K562 (cell line): ENCODE measurements at regions not wholly inside any gene's neighbourhood (a gene's known extent, or its start where the extent isn't known, plus 50 kb on each side); places are given as distances from the start of the nearest gene placed in this dataset.

Source experiments
- ATAC-seq: fragments of 200-7000 bp; cut with Tn5 transposase; 3 replicates; pipeline ENCODE4 v1.9.1; 2020; ENCODE audit warnings: moderate library complexity
- BruUV-seq: library from RNA; stranded (reverse); fragments of 400-500 nt; replicated peaks from 2 replicates; lab custom pipeline; 2021; lab: Mats Ljungman, UMichigan
- CTCF ChIA-PET: fragments of 300-600 bp; formaldehyde crosslinking; extraction: SDS; loops from one replicate; lab custom pipeline; 2021; ENCODE audit warnings: low intra/inter-chr PET ratio; lab: Yijun Ruan, JAX
- POLR2A ChIA-PET: fragments of 300-600, 350-650 bp; sonication (Branson Sonifier 250); formaldehyde crosslinking; extraction: SDS; loops from one replicate; lab custom pipeline; 2021; ENCODE audit warnings: antibody characterized with exemption, inconsistent platforms; lab: Yijun Ruan, JAX
- DNase-seq, 4 experiments: peaks; one replicate each; pipeline versions ENCODE4 v3.0.0 to v3.0.0-alpha.2; 2011 to 2018; ENCODE audit warnings: low spot score in 3 of 4, mixed read lengths in 3 of 4; ENCODE audit errors: extremely low read depth in 1 of 4
- FAIRE-seq: peaks from 2 replicates; lab custom pipeline; 2011; peaks lifted over from hg19 to GRCh38; lab: Jason Lieb, UNC
- H2AFZ ChIP-seq: 2 replicates; pipeline ENCODE4 v1.6.0; 2011; ENCODE audit warnings: low read depth, low read length, control low read depth, inconsistent platforms
- H3K27ac ChIP-seq: fragments of 200-600 bp; 3 replicates; pipeline ENCODE4 v1.8.0; 2011; ENCODE audit warnings: low read depth, mild to moderate bottlenecking, control low read depth, inconsistent platforms, low read length, moderate library complexity, mixed read lengths; ENCODE audit errors: extremely low read depth
- H3K27me3 ChIP-seq, 2 experiments: fragments of 300-600 bp in 1 of 2; 2 replicates in 1 of 2; 3 replicates in 1 of 2; pipeline versions ENCODE4 v1.6.0 to v1.8.0; 2011; ENCODE audit warnings: inconsistent platforms in 2 of 2, low read length in 2 of 2, mild to moderate bottlenecking in 1 of 2, mixed read lengths in 1 of 2, moderate library complexity in 1 of 2; ENCODE audit not compliant: control insufficient read depth in 2 of 2, insufficient read depth in 2 of 2
- H3K36me3 ChIP-seq: fragments of 300-600 bp; 3 replicates; pipeline ENCODE4 v1.8.0; 2011; ENCODE audit warnings: mild to moderate bottlenecking, low read length, inconsistent platforms; ENCODE audit not compliant: control insufficient read depth, insufficient read depth
- H3K4me1 ChIP-seq, 2 experiments: fragments of 200-600 bp in 1 of 2; replicated peaks in 1 of 2; 2 replicates in 1 of 2; 3 replicates in 1 of 2; pipeline versions ENCODE4 v1.5.1 to v1.8.0; 2011; ENCODE audit warnings: inconsistent platforms in 2 of 2, low read length in 2 of 2, mild to moderate bottlenecking in 1 of 2, mixed read lengths in 1 of 2, moderate library complexity in 1 of 2; ENCODE audit not compliant: control insufficient read depth in 2 of 2, insufficient read depth in 2 of 2
- H3K4me2 ChIP-seq: 2 replicates; pipeline ENCODE4 v1.6.1; 2011; ENCODE audit warnings: low read length, control low read depth, inconsistent platforms, mixed read lengths; ENCODE audit not compliant: insufficient read depth
- H3K4me3 ChIP-seq: fragments of 200-600 bp; sonication (generic), shearing (Covaris generic); 2 replicates; pipeline ENCODE4 v1.5.1; 2016; ENCODE audit warnings: control low read depth, inconsistent platforms
- H3K79me2 ChIP-seq: fragments of 200-600 bp; 3 replicates; pipeline ENCODE4 v1.8.0; 2011; ENCODE audit warnings: low read length, inconsistent platforms; ENCODE audit not compliant: control insufficient read depth, insufficient read depth
- H3K9ac ChIP-seq, 2 experiments: 2 replicates each; pipeline versions ENCODE4 v1.6.0 to v1.6.1; 2011; ENCODE audit warnings: low read depth in 2 of 2, low read length in 2 of 2, control low read depth in 1 of 2, inconsistent platforms in 1 of 2, mild to moderate bottlenecking in 1 of 2, mixed read lengths in 1 of 2; ENCODE audit not compliant: insufficient read depth in 1 of 2
- H3K9me1 ChIP-seq: one replicate; pipeline ENCODE4 v1.6.0; 2011; ENCODE audit warnings: inconsistent platforms, mild to moderate bottlenecking, low read length, moderate library complexity; ENCODE audit not compliant: control insufficient read depth, insufficient read depth
- H3K9me3 ChIP-seq: replicated peaks from 2 replicates; pipeline ENCODE4 v1.5.1; 2011; ENCODE audit warnings: low read depth, low read length, inconsistent platforms; ENCODE audit not compliant: control insufficient read depth, insufficient read depth
- H4K20me1 ChIP-seq: replicated peaks from 2 replicates; pipeline ENCODE4 v1.6.1; 2011; ENCODE audit warnings: low read length, inconsistent platforms, mixed read lengths; ENCODE audit not compliant: control insufficient read depth, insufficient read depth
- CHCHD3 ChIP-seq: fragments of 250-450 bp; sonication (Bioruptor Pico); IDR thresholded peaks from 2 replicates; pipeline ENCODE4 v2.1.2; 2022; ENCODE audit warnings: mild to moderate bottlenecking
- CSDE1 ChIP-seq, 2 experiments: fragments of 450-650 bp; IDR thresholded peaks; 2 replicates each; pipeline ENCODE4 v1.6.1; 2016; ENCODE audit warnings: mild to moderate bottlenecking in 1 of 2
- HNRNPUL1 ChIP-seq: fragments of 200-400 bp; formaldehyde crosslinking; IDR thresholded peaks from 2 replicates; pipeline ENCODE4 v1.6.1; 2017; ENCODE audit warnings: low read length
- JUND ChIP-seq, 2 experiments: IDR thresholded peaks; 2 replicates in 1 of 2; 3 replicates in 1 of 2; pipeline ENCODE4 v1.6.1; 2011; ENCODE audit warnings: borderline replicate concordance in 2 of 2, low read depth in 2 of 2, low read length in 2 of 2, improper control_type of control experiment in 1 of 2, missing biosample characterization in 1 of 2, missing genetic modification characterization in 1 of 2, missing genetic modification reagents in 1 of 2
- KHSRP ChIP-seq: fragments of 450-650 bp; IDR thresholded peaks from 2 replicates; pipeline ENCODE4 v1.6.1; 2017
- MTA1 ChIP-seq: fragments of 450-650 bp; IDR thresholded peaks from 2 replicates; pipeline ENCODE4 v1.6.1; 2017; ENCODE audit warnings: borderline replicate concordance
- U2AF2 ChIP-seq: fragments of 200-400 bp; formaldehyde crosslinking; optimal IDR thresholded peaks from 2 replicates; pipeline ENCODE3; 2017; ENCODE audit warnings: low read depth, mild to moderate bottlenecking, low read length
- UBTF ChIP-seq, 2 experiments: IDR thresholded peaks; 2 replicates each; pipeline ENCODE4 v1.6.1; 2012; ENCODE audit warnings: improper control_type of control experiment in 2 of 2, low read depth in 2 of 2, low read length in 2 of 2, borderline replicate concordance in 1 of 2
- ZNF12 ChIP-seq: sonication (generic); formaldehyde crosslinking; IDR thresholded peaks from 2 replicates; pipeline ENCODE4 v1.4.0; 2020; ENCODE audit warnings: mild to moderate bottlenecking, missing genetic modification reagents
- ZNF24 ChIP-seq: fragments of 450-650 bp; IDR thresholded peaks from 2 replicates; pipeline ENCODE4 v1.6.1; 2016
- ZNF668 ChIP-seq: fragments of 250-450 bp; sonication (Bioruptor Pico); IDR thresholded peaks from 2 replicates; pipeline ENCODE4 v1.8.0; 2022; ENCODE audit warnings: mild to moderate bottlenecking, inconsistent platforms
- WGBS: fragments of 100-300 bp; shearing (Covaris generic); methylation state at CpG from one replicate; pipeline ENCODE4 v1.1.6; 2016; ENCODE audit warnings: low coverage, mixed read lengths; ENCODE audit not compliant: insufficient coverage; ENCODE audit errors: missing lambda C conversion rate; 5-methylcytosine and 5-hydroxymethylcytosine counted together
- in situ Hi-C: fragments of 300-500 bp; cut with MboI; formaldehyde crosslinking; loops from 4 replicates; pipeline ENCODE4 v1.15.0; 2018; ENCODE audit warnings: inconsistent platforms, mixed read lengths
- intact Hi-C: fragments of 100-400 bp; cut with micrococcal nuclease; formaldehyde crosslinking; loops from 2 replicates; pipeline ENCODE4 v1.14.2; 2022

DNA sequence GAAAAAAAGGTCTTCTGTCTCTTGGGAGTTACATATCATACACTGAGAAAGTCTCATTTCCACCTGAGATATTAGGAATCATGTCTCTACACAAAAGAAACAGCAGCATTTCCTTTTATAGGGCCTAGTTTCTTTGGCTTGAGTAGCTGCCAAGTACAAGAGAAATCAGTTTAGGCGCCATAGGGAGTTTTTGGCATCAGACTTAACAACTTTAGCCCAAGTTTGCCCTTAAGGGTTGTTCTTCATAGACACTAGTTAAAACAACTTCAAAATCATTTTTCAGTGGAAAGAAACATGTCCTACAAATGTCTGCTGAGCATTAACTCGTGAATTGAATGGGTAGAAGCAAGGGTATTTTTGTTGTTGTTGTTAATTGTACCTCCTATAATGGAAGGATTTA is 587.0 kb upstream of the DSEL start (continued):
- TF ChIP-seq UBTF (IDR thresholded peaks at IDR 0.05; ENCODE audit: borderline replicate concordance in 1 of 2, low read depth in 2 of 2, low read length in 2 of 2): no peak
- no peak for TF ChIP-seq U2AF2
- no peak for TF ChIP-seq HNRNPUL1

DNA sequence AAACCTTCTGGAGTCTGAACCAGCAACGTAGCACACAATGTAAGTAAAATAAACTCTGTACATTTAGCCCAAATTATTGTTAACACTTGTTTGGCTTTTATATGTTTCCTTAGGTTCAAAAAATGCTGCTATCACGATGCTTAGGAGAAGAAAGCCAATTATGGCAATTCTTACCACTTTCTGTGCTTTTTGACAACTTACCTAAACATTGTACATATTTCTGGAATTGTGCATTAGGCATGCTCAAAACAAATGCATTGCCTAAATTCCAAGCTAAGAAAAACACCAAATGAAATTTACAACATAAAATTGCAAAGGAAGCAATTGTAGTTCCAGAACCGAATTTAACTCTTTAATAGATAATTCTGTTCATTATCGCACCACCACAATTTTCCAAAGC is 585.6 kb upstream of the DSEL start:
- Histone ChIP-seq H3K9me3 (no peaks in the 10 kb centered on the region), H3K27me3 (no peaks in the 10 kb centered on the region), H3K4me2 (no peak overlapping the region), H3K9me1 (no peaks in the 10 kb centered on the region), H3K79me2 (no peaks in the 10 kb centered on the region), H4K20me1 (no peaks in the 10 kb centered on the region), H3K36me3 (no peaks in the 10 kb centered on the region), H3K4me3 (no peak overlapping the region), H3K9ac (no peak overlapping the region), H3K27ac (no peak overlapping the region), H3K4me1 (no peaks in the 10 kb centered on the region), H2AFZ (no peak overlapping the region)
- in situ Hi-C loops: no loop called here
- BruUV-seq: no TSS peak
- 0% methylated on average over 4 of the region's 4 CpGs for WGBS
- TF ChIP-seq ZNF668 (CRISPR knock-in tag): no peak
- TF ChIP-seq ZNF12: no peak
- TF ChIP-seq CHCHD3 (CRISPR knock-in tag): no peak
- TF ChIP-seq JUND (IDR thresholded peaks at IDR 0.05; ENCODE audit: borderline replicate concordance, low read depth, low read length): no peak
- TF ChIP-seq JUND (tag; IDR thresholded peaks at IDR 0.05; ENCODE audit: borderline replicate concordance, low read depth, low read length): no peak
- no peak for TF ChIP-seq ZNF24
- no peak for TF ChIP-seq MTA1
- no peak for TF ChIP-seq KHSRP
- no peak for TF ChIP-seq CSDE1 (IDR thresholded peaks at IDR 0.05)
- ChIA-PET CTCF (no interaction called here), POLR2A (no interaction called here)
- no peak for ATAC-seq
- DNase-seq: no peak
- no peak for FAIRE-seq
- intact Hi-C loops: no loop called here
